WTC11 (cell line): ENCODE measurements at regions not wholly inside any gene's neighbourhood (a gene's known extent, or its start where the extent isn't known, plus 50 kb on each side); places are given as distances from the start of the nearest gene placed in this dataset.

Experiments
- ATAC-seq: fragments of 200-7000 bp; cut with Tn5 transposase; 2 replicates; pipeline ENCODE4 v1.10.0; 2021; ENCODE audit warnings: mild to moderate bottlenecking, moderate library complexity
- CTCF ChIA-PET: fragments of 300-600 bp; sonication (Branson Sonifier 250); formaldehyde crosslinking; loops from one replicate; lab custom pipeline; 2021; ENCODE audit warnings: antibody characterized with exemption; lab: Charles Lee
- POLR2A ChIA-PET: fragments of 350-600 bp; sonication (Branson Sonifier 250); formaldehyde crosslinking; loops from one replicate; lab custom pipeline; 2021; ENCODE audit warnings: antibody characterized with exemption; lab: Charles Lee
- DNase-seq: peaks from one replicate; pipeline ENCODE4 v3.0.0; 2021; ENCODE audit warnings: low spot score
- H3K27ac Mint-ChIP-seq: 2 replicates; pipeline ENCODE4 v1.8.0; 2021; ENCODE audit warnings: mixed read lengths
- H3K27me3 Mint-ChIP-seq: 2 replicates; pipeline ENCODE4 v1.8.0; 2021; ENCODE audit warnings: low read depth, mild to moderate bottlenecking, moderate library complexity, mixed read lengths
- H3K36me3 Mint-ChIP-seq: 2 replicates; pipeline ENCODE4 v1.8.0; 2021; ENCODE audit warnings: mixed read lengths
- H3K4me1 Mint-ChIP-seq: 2 replicates; pipeline ENCODE4 v1.8.0; 2022; ENCODE audit warnings: mixed read lengths
- H3K4me3 Mint-ChIP-seq: 2 replicates; pipeline ENCODE4 v1.8.0; 2021; ENCODE audit warnings: mild to moderate bottlenecking, moderate library complexity, mixed read lengths
- H3K9me3 Mint-ChIP-seq: 2 replicates; pipeline ENCODE4 v1.8.0; 2021; ENCODE audit warnings: mixed read lengths
- ARID4B ChIP-seq: sonication (generic); formaldehyde crosslinking; IDR thresholded peaks from 2 replicates; pipeline ENCODE4 v1.8.0; 2023; ENCODE audit warnings: missing genetic modification reagents, mild to moderate bottlenecking, borderline replicate concordance
- GTF2I ChIP-seq: fragments of 250-450 bp; sonication (Bioruptor Pico); conservative IDR thresholded peaks from 2 replicates; pipeline ENCODE4 v1.4.0; 2021; ENCODE audit warnings: mild to moderate bottlenecking
- IRF2 ChIP-seq: sonication (generic); formaldehyde crosslinking; IDR thresholded peaks from 2 replicates; pipeline ENCODE4 v1.8.0; 2022; ENCODE audit warnings: low read depth, missing genetic modification reagents, borderline replicate concordance
- NFATC4 ChIP-seq: fragments of 250-450 bp; sonication (Bioruptor Pico); IDR thresholded peaks from 2 replicates; pipeline ENCODE4 v1.9.0; 2021; ENCODE audit warnings: mild to moderate bottlenecking
- NFE2L1 ChIP-seq: sonication (generic); formaldehyde crosslinking; IDR thresholded peaks from 2 replicates; pipeline ENCODE4 v1.8.1; 2023; ENCODE audit warnings: missing genetic modification reagents
- NR1H2 ChIP-seq: sonication (generic); formaldehyde crosslinking; IDR thresholded peaks from 2 replicates; pipeline ENCODE4 v1.9.0; 2021; ENCODE audit warnings: mild to moderate bottlenecking, moderate library complexity, missing genetic modification reagents
- PREB ChIP-seq: sonication (generic); formaldehyde crosslinking; IDR thresholded peaks from 2 replicates; pipeline ENCODE4 v1.8.1; 2022; ENCODE audit warnings: mild to moderate bottlenecking, missing genetic modification reagents, moderate library complexity, borderline replicate concordance
- PRRX2 ChIP-seq: fragments of 250-450 bp; sonication (Bioruptor Pico); IDR thresholded peaks from 2 replicates; pipeline ENCODE4 v1.8.0; 2021; ENCODE audit warnings: mild to moderate bottlenecking
- RELA ChIP-seq: sonication (generic); formaldehyde crosslinking; IDR thresholded peaks from 2 replicates; pipeline ENCODE4 v1.8.1; 2022; ENCODE audit warnings: missing genetic modification reagents, mild to moderate bottlenecking, borderline replicate concordance
- SMAD3 ChIP-seq: sonication (generic); formaldehyde crosslinking; IDR thresholded peaks from 2 replicates; pipeline ENCODE4 v1.8.0; 2022; ENCODE audit warnings: missing genetic modification reagents, mild to moderate bottlenecking, borderline replicate concordance
- TEAD1 ChIP-seq: sonication (generic); formaldehyde crosslinking; IDR thresholded peaks from 2 replicates; pipeline ENCODE4 v1.8.0; 2022; ENCODE audit warnings: mild to moderate bottlenecking, missing genetic modification reagents
- ZBTB21 ChIP-seq: sonication (generic); formaldehyde crosslinking; IDR thresholded peaks from 2 replicates; pipeline ENCODE4 v1.8.1; 2023; ENCODE audit warnings: mild to moderate bottlenecking, missing genetic modification reagents, borderline replicate concordance
- ZMAT4 ChIP-seq: fragments of 250-450 bp; sonication (Bioruptor Pico); IDR thresholded peaks from 2 replicates; pipeline ENCODE4 v1.9.0; 2021; ENCODE audit warnings: mild to moderate bottlenecking
- ZNF138 ChIP-seq: sonication (generic); formaldehyde crosslinking; conservative IDR thresholded peaks from 2 replicates; pipeline ENCODE4 v1.8.1; 2022; ENCODE audit warnings: mild to moderate bottlenecking, moderate library complexity, missing genetic modification reagents
- ZNF232 ChIP-seq: sonication (generic); formaldehyde crosslinking; IDR thresholded peaks from 2 replicates; pipeline ENCODE4 v1.8.0; 2022; ENCODE audit warnings: mild to moderate bottlenecking, missing genetic modification reagents
- TF ChIP-seq, protein P1 (sequence below): sonication (generic); formaldehyde crosslinking; conservative IDR thresholded peaks from 2 replicates; pipeline ENCODE4 v1.8.1; 2022; ENCODE audit warnings: mild to moderate bottlenecking, missing genetic modification reagents
- TF ChIP-seq, protein P2 (sequence below): fragments of 250-450 bp; sonication (Bioruptor Pico); IDR thresholded peaks from 2 replicates; pipeline ENCODE4 v1.9.0; 2021; ENCODE audit warnings: moderate library complexity, mild to moderate bottlenecking, inconsistent platforms, borderline replicate concordance
- TF ChIP-seq, protein P3 (sequence below): sonication (generic); formaldehyde crosslinking; IDR thresholded peaks from 2 replicates; pipeline ENCODE4 v1.8.0; 2022; ENCODE audit warnings: mild to moderate bottlenecking, missing genetic modification reagents
- TF ChIP-seq, protein P4 (sequence below): fragments of 250-450 bp; sonication (Bioruptor Pico); IDR thresholded peaks from 2 replicates; pipeline ENCODE4 v1.8.0; 2021; ENCODE audit warnings: mild to moderate bottlenecking

DNA sequence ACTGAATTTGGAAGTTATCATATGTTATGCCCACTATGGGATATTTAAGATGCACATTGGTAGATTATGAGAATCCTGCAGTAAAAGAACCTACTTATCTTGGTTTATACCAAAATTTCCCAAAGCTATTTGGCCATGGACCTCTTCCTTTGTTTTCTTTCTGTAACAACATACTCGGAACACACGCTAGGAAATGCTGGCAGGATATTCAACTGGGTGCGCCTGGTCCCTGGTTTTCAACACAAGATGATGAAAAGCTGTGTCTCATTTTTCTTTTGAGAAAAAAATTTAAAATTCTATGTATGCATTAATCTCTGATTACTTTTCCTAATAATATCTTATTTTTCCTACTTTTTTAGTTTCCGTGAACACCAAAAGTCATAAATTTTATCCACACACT, 128.5 kb upstream of the NRP1 start:
- Mint-ChIP-seq H3K36me3 (no peaks in the 10 kb centered on the region), H3K27me3 (no peaks in the 10 kb centered on the region), H3K9me3 (no peaks in the 10 kb centered on the region), H3K4me1 (no peaks in the 10 kb centered on the region), H3K4me3 (no peak overlapping the region), H3K27ac (no peak overlapping the region)
- POLR2A ChIA-PET, result no interaction called here
- DNase-seq (no peak), ATAC-seq (no peak)
- CTCF ChIA-PET, result no interaction called here
- TF ChIP-seq ZNF232 (CRISPR knock-in tag), result no peak
- TF ChIP-seq PREB (CRISPR knock-in tag), result no peak
- TF ChIP-seq TEAD1, result no peak
- no peak for TF ChIP-seq RELA (CRISPR knock-in tag)
- TF ChIP-seq, all 79 proteins: peak for 0

GRCh38 chr10:33461295-33461640, 126.8 kb upstream of the NRP1 start:
- Mint-ChIP-seq H3K9me3 (no peaks in the 10 kb centered on the region), H3K4me1 (no peaks in the 10 kb centered on the region), H3K36me3 (no peaks in the 10 kb centered on the region), H3K27ac (no peak overlapping the region), H3K27me3 (no peaks in the 10 kb centered on the region), H3K4me3 (no peak overlapping the region)
- TF ChIP-seq SMAD3 (CRISPR knock-in tag), result no peak
- no peak for TF ChIP-seq ZNF138 (CRISPR knock-in tag)
- no peak for TF ChIP-seq ZMAT4 (CRISPR knock-in tag)
- ATAC-seq, result no peak
- ChIA-PET CTCF (no interaction called here), POLR2A (no interaction called here)
- no peak for DNase-seq

DNA sequence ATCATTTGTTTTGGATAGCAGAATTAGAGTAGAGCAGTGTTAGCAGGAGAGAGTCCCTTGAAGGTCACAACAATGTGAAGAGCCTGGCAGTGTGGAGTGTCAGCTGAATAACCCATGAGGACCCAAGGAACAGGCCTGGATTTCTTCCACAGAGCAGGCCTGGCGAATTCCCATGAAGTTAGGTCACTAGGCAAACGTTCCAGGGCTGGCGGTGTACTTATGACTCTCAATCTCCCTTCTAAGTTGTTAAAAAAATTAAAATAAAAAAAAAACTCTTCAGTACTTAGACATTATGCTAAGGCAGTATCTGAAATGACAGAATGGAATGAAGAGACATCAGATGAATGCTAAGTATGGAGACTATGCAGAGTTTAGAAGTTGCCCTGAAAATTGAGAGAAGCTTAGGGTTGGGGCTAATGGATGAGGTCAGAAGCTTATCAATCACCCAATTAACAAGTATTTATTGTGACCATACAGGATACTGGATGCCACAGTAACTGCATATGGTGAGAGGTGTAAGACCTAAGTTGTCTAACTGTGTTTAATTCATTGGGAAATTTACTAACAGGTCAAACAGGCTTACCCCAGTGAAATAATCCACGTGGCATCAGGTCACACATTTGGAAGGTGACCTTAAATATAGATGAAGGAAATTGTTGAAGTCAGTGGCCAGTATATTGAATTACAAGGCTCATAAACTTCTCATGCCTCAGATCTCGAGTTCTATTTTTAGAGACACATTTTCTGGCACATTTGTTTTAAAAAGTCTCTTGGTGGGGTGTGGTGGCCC, 126.2 kb upstream of the NRP1 start:
- H3K9me3 Mint-ChIP-seq, result no peaks in the 10 kb centered on the region
- TF ChIP-seq, protein P1, sequence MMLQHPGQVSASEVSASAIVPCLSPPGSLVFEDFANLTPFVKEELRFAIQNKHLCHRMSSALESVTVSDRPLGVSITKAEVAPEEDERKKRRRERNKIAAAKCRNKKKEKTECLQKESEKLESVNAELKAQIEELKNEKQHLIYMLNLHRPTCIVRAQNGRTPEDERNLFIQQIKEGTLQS (CRISPR knock-in tag), result no peak
- TF ChIP-seq, protein P2, sequence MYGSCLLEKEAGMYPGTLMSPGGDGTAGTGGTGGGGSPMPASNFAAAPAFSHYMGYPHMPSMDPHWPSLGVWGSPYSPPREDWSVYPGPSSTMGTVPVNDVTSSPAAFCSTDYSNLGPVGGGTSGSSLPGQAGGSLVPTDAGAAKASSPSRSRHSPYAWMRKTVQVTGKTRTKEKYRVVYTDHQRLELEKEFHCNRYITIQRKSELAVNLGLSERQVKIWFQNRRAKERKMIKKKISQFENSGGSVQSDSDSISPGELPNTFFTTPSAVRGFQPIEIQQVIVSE, result no peak
- TF ChIP-seq ZBTB21 (CRISPR knock-in tag), result no peak
- TF ChIP-seq, protein P3, sequence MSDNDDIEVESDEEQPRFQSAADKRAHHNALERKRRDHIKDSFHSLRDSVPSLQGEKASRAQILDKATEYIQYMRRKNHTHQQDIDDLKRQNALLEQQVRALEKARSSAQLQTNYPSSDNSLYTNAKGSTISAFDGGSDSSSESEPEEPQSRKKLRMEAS, result no peak
- TF ChIP-seq PRRX2 (CRISPR knock-in tag), result no peak
- no peak for TF ChIP-seq GTF2I
- no peak for TF ChIP-seq NR1H2 (CRISPR knock-in tag)
- TF ChIP-seq NFE2L1 (CRISPR knock-in tag), result no peak
- no peak for TF ChIP-seq ARID4B (CRISPR knock-in tag)
- TF ChIP-seq, protein P4, sequence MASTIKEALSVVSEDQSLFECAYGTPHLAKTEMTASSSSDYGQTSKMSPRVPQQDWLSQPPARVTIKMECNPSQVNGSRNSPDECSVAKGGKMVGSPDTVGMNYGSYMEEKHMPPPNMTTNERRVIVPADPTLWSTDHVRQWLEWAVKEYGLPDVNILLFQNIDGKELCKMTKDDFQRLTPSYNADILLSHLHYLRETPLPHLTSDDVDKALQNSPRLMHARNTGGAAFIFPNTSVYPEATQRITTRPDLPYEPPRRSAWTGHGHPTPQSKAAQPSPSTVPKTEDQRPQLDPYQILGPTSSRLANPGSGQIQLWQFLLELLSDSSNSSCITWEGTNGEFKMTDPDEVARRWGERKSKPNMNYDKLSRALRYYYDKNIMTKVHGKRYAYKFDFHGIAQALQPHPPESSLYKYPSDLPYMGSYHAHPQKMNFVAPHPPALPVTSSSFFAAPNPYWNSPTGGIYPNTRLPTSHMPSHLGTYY (CRISPR knock-in tag), result no peak
- TF ChIP-seq NFATC4 (CRISPR knock-in tag), result no peak
- no peak for TF ChIP-seq IRF2
- H3K36me3 Mint-ChIP-seq, result no peaks in the 10 kb centered on the region
- DNase-seq, result no peak
- CTCF ChIA-PET, result no interaction called here
- no peaks in the 10 kb centered on the region for H3K27me3 Mint-ChIP-seq
- no peaks in the 10 kb centered on the region for H3K4me1 Mint-ChIP-seq
- H3K4me3 Mint-ChIP-seq, result no peak overlapping the region
- POLR2A ChIA-PET, result no interaction called here
- ATAC-seq, result no peak
- H3K27ac Mint-ChIP-seq, result no peak overlapping the region
